Pancreas (tissue), 10 donors: ENCODE measurements at regions not wholly inside any gene's neighbourhood (a gene's known extent, or its start where the extent isn't known, plus 50 kb on each side); places are given as distances from the start of the nearest gene placed in this dataset.
A peak's percentile ranks its signal among the peaks of the same experiment; 100 is the strongest.
"Not testable (repeated sequence)": the region's sequence is repeated elsewhere in the genome, so short reads cannot be mapped to it uniquely, and the experiment has no call there.

Source experiments
- ATAC-seq, 4 donors: fragments of 200-7000 bp; cut with Tn5 transposase; one replicate each; pipeline versions ENCODE4 v1.8.0 to v1.9.1; 2020; ENCODE audit warnings: mild to moderate bottlenecking in 4 of 4, moderate library complexity in 4 of 4
- DNase-seq, 6 donors: peaks; one replicate each; pipeline ENCODE4 v3.0.0-alpha.2; 2020
- FAIRE-seq: peaks from 2 replicates; lab custom pipeline; 2012; peaks lifted over from hg19 to GRCh38; lab: Jason Lieb, UNC
- H3K27ac ChIP-seq, 4 donors: fragments of 200-600 bp; sonication (generic); 1 replicate in 3 of 4; 2 replicates in 1 of 4; pipeline versions ENCODE4 v1.5.0 to v1.8.0; 2020
- H3K27me3 ChIP-seq, 4 donors: fragments of 200-600 bp; one replicate each; pipeline ENCODE4 v1.8.0; 2021
- H3K36me3 ChIP-seq, 3 donors: fragments of 200-600 bp; sonication (generic) in 1 of 3; one replicate each; pipeline versions ENCODE4 v1.5.0 to v1.8.0; 2020 to 2021
- H3K4me1 ChIP-seq, 3 donors: fragments of 200-600 bp; one replicate each; pipeline ENCODE4 v1.8.0; 2021
- H3K4me3 ChIP-seq, 4 donors: fragments of 200-600 bp; sonication (generic) in 2 of 4; one replicate each; pipeline versions ENCODE4 v1.5.0 to v1.8.0; 2020 to 2021
- H3K9me3 ChIP-seq, 4 donors: fragments of 200-600 bp; one replicate each; pipeline ENCODE4 v1.8.0; 2021
- CTCF ChIP-seq, 4 donors: fragments of 200-600 bp; sonication (generic) in 3 of 4; IDR thresholded peaks; one replicate each; pipeline versions ENCODE4 v1.5.0 to v1.8.0; 2021; ENCODE audit warnings: antibody characterized with exemption in 4 of 4
- WGBS, 2 donors: extraction: QIAGEN DNeasy Blood & Tissue Kit; methylation state at CpG; one replicate each; pipeline ENCODE4 v1.1.7; 2013; 5-methylcytosine and 5-hydroxymethylcytosine counted together
- intact Hi-C, 3 donors: fragments of 100-400 bp; cut with DNase I; formaldehyde crosslinking; loops; one replicate each; pipeline versions ENCODE4 v1.11.1 to v1.14.2; 2022
- donor health status: healthy with polysubstance abuse.
- donor health status: DM: no; HTN: no; CAD: no; lungs with moderate emphysema.
- donor health status: DM: no; HTN: no; CAD: no.
- donor health status: control.
- donor health status: control.
- donor health status: Bipolar disorder and iron deficiency.
- donor health status: DM: yes; HTN: yes; CAD: no.
- donor health status: DM: no; HTN: no; CAD: no.
- donor health status: DM: no; HTN: no; CAD: no.
- donor health status: DM: yes; HTN: yes; CAD: no.

GRCh38 chr2:57218206-57218605 lies 828.4 kb upstream of the VRK2 start:
- H3K9me3 ChIP-seq, result no peaks in the 10 kb centered on the region
- TF ChIP-seq CTCF (IDR thresholded peaks at IDR 0.05), result no peak
- FAIRE-seq (no peak), DNase-seq (no peak), ATAC-seq (no peak)
- no peaks in the 10 kb centered on the region for H3K36me3 ChIP-seq
- H3K4me1 ChIP-seq, result no peaks in the 10 kb centered on the region
- 53 to 75% methylated on average over 2 of the region's 2 CpGs for WGBS, 2 donors
- no peak overlapping the region for H3K27ac ChIP-seq
- H3K27me3 ChIP-seq, result no peaks in the 10 kb centered on the region
- H3K4me3 ChIP-seq, result no peak overlapping the region
- intact Hi-C loops, result no loop called here

- H3K36me3 ChIP-seq, intact Hi-C loops, FAIRE-seq, H3K4me3 ChIP-seq, H3K27ac ChIP-seq, H3K4me1 ChIP-seq, ATAC-seq, H3K27me3 ChIP-seq, H3K9me3 ChIP-seq, DNase-seq: not testable (repeated sequence)
- 88 to 91% methylated on average over 12 of the region's 12 CpGs for WGBS, 2 donors
These were observed 816.9 kb upstream of the VRK2 start for GRCh38 chr2:57229706-57230105.

- DNase-seq, H3K4me3 ChIP-seq, FAIRE-seq, intact Hi-C loops, H3K4me1 ChIP-seq, H3K36me3 ChIP-seq, H3K27me3 ChIP-seq, H3K9me3 ChIP-seq, H3K27ac ChIP-seq, ATAC-seq: not testable (repeated sequence)
- WGBS, 2 donors, result 83 to 91% methylated on average over 9 of the region's 9 CpGs
These were observed 814.3 kb upstream of the VRK2 start for GRCh38 chr2:57232341-57232740.

- not testable (repeated sequence) for H3K4me1 ChIP-seq
- WGBS, 2 donors, result 56 to 82% methylated on average over 3 of the region's 3 CpGs
These were observed 795.1 kb upstream of the VRK2 start for GRCh38 chr2:57251495-57251894.

GRCh38 chr2:57276408-57276807 lies 770.2 kb upstream of the VRK2 start:
- H3K36me3 ChIP-seq, H3K27me3 ChIP-seq, H3K4me3 ChIP-seq, H3K4me1 ChIP-seq, FAIRE-seq, DNase-seq, H3K9me3 ChIP-seq, ATAC-seq, intact Hi-C loops, H3K27ac ChIP-seq: not testable (repeated sequence)
- 81 to 91% methylated on average over 9 of the region's 9 CpGs for WGBS, 2 donors

More at GRCh38 chr2:57251495-57251894, 795.1 kb upstream of the VRK2 start:
- H3K4me3 ChIP-seq, DNase-seq, H3K36me3 ChIP-seq, H3K27me3 ChIP-seq, H3K9me3 ChIP-seq, FAIRE-seq, H3K27ac ChIP-seq, intact Hi-C loops, ATAC-seq: not testable (repeated sequence)

GRCh38 chr2:57278451-57278850 lies 768.2 kb upstream of the VRK2 start:
- Histone ChIP-seq H3K9me3 (no peaks in the 10 kb centered on the region), H3K4me1 (no peaks in the 10 kb centered on the region), H3K27me3 (no peaks in the 10 kb centered on the region), H3K4me3 (no peak overlapping the region), H3K36me3 (no peaks in the 10 kb centered on the region), H3K27ac (no peak overlapping the region)
- ATAC-seq (no peak), DNase-seq (no peak), FAIRE-seq (no peak)
- intact Hi-C loops, result no loop called here
- TF ChIP-seq CTCF (IDR thresholded peaks at IDR 0.05), result no peak

- intact Hi-C loops, result no loop called here
- no peaks in the 10 kb centered on the region for H3K4me1 ChIP-seq
- FAIRE-seq, result no peak
- H3K9me3 ChIP-seq, result no peaks in the 10 kb centered on the region
- ATAC-seq, result peak in 1 of 4 donors; percentile 90
- WGBS, 2 donors, result 11 to 16% methylated on average over 2 of the region's 2 CpGs
- peak in 1 of 6 donors; percentile 38 for DNase-seq
- H3K4me3 ChIP-seq, result no peak overlapping the region
- H3K36me3 ChIP-seq, result no peaks in the 10 kb centered on the region
- no peaks in the 10 kb centered on the region for H3K27me3 ChIP-seq
- no peak for TF ChIP-seq CTCF (IDR thresholded peaks at IDR 0.05)
- H3K27ac ChIP-seq, result no peak overlapping the region
These were observed 755.4 kb upstream of the VRK2 start for GRCh38 chr2:57291209-57291608.
